GM12892 (cell line): ENCODE measurements at regions not wholly inside any gene's neighbourhood (a gene's known extent, or its start where the extent isn't known, plus 50 kb on each side); places are given as distances from the start of the nearest gene placed in this dataset.

Experiments
- POLR2A ChIP-seq: IDR thresholded peaks from 2 replicates; pipeline ENCODE4 v1.6.1; 2011; ENCODE audit warnings: low read depth, low read length, control low read depth
- POLR2AphosphoS5 ChIP-seq: IDR thresholded peaks from 2 replicates; pipeline ENCODE4 v1.6.1; 2011; ENCODE audit warnings: low read depth, low read length, control low read depth
- TAF1 ChIP-seq: IDR thresholded peaks from 2 replicates; pipeline ENCODE4 v1.6.1; 2011; ENCODE audit warnings: low read depth, mild to moderate bottlenecking, control low read depth, low read length, borderline replicate concordance

DNA sequence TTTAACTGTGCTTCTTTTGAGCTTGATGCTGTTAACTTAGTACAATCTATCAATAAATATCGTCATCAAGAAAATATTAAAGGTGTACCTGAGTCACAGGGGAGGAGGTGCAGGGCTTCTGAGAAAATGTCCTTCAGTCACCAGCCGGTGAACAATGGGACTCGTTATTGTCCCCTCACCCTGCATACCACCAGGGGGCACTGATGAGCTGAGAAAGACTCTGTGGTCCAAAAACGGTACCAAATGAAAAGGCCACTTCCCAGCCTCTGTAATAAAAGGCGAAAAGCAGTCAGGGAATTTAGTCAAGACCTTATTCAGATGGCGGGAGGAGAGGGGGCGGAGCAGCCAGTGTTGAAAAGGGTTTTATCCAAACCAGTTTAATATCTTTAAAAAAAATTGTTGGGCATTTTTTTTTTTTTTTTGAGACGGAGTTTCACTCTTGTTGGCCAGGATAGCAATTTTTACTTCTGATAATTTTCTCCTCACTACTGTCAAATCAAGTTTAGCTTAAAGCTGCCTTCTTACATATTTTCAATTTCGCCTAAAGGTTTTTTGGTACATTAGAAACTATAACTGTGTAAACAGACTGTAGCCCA is 271.9 kb upstream of the ADAMTS16 start:
- TF ChIP-seq POLR2A (no peak), POLR2AphosphoS5 (no peak), TAF1 (no peak)
